ENCODE measurements at regions not wholly inside any gene's neighbourhood (a gene's known extent, or its start where the extent isn't known, plus 50 kb on each side); places are given as distances from the start of the nearest gene placed in this dataset.

DNA sequence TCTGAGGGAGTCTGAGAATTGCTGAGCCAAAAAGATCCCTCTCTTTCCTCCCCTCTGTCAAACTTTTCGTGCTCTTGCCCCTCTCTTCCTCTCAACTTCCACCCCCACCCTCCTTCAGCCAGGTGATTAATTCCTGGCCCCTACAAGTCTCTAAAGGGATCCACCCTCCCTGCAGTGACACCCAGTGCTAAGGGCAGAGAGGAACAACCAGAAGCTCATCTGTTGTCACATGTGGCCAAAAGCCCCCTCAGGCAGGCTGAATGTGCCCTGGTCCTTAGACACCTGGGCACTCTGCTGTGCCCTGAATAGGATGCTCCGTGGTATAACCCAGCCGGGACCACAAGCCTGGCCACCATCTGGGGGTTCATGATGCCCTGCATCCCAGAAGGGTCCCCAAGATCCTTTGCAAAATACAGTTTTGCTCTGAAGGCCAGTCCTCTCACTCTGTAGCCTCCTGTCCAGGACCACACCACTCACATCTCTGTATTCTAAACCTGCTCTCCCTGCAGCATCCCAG is 234.4 kb downstream of the BCL11A start:
- WGBS = 83% methylated on average over 3 of the region's 3 CpGs
- Histone ChIP-seq H3K27ac (no peak overlapping the region), H3K27me3 (no peaks in the 10 kb centered on the region), H3K9me3 (no peaks in the 10 kb centered on the region), H3K4me1 (no peaks in the 10 kb centered on the region), H3K4me3 (no peak overlapping the region), H3K36me3 (no peaks in the 10 kb centered on the region)
- TF ChIP-seq POLR2A (IDR thresholded peaks at IDR 0.05) = no peak
- no peak for TF ChIP-seq EP300 (IDR thresholded peaks at IDR 0.05)
- TF ChIP-seq, protein P1, sequence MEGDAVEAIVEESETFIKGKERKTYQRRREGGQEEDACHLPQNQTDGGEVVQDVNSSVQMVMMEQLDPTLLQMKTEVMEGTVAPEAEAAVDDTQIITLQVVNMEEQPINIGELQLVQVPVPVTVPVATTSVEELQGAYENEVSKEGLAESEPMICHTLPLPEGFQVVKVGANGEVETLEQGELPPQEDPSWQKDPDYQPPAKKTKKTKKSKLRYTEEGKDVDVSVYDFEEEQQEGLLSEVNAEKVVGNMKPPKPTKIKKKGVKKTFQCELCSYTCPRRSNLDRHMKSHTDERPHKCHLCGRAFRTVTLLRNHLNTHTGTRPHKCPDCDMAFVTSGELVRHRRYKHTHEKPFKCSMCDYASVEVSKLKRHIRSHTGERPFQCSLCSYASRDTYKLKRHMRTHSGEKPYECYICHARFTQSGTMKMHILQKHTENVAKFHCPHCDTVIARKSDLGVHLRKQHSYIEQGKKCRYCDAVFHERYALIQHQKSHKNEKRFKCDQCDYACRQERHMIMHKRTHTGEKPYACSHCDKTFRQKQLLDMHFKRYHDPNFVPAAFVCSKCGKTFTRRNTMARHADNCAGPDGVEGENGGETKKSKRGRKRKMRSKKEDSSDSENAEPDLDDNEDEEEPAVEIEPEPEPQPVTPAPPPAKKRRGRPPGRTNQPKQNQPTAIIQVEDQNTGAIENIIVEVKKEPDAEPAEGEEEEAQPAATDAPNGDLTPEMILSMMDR (IDR thresholded peaks at IDR 0.05) = no peak
- TF ChIP-seq POLR2AphosphoS5 (IDR thresholded peaks at IDR 0.05) = no peak
- DNase-seq (ENCODE audit: low spot score in 2 of 2) = no peak

DNA sequence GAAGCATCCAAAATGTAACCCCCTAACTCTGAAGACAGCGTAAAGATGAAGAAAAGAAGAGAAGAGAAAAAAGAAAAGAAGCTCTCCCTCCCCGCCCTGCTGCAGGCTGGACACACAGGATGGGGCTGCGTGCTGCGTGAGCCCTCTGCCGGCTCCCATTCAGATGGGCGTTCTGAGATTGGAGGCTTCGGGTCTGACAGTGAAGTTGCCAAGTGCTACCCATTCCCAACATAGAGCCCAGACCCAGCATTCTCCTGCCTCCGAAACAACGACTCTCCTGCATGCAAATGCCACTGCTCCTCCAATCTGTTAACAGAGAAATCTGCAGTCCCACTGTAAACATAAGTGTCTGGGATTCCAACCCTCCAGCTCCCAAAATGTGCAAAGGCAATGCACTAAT is 234.9 kb downstream of the BCL11A start:
- Histone ChIP-seq H3K27me3 (no peaks in the 10 kb centered on the region), H3K4me1 (no peaks in the 10 kb centered on the region), H3K4me3 (no peak overlapping the region), H3K9me3 (no peaks in the 10 kb centered on the region), H3K27ac (no peak overlapping the region), H3K36me3 (no peaks in the 10 kb centered on the region)
- DNase-seq (ENCODE audit: low spot score in 2 of 2) = no peak
- TF ChIP-seq, protein P1 (IDR thresholded peaks at IDR 0.05) = no peak
- no peak for TF ChIP-seq POLR2A (IDR thresholded peaks at IDR 0.05)
- no peak for TF ChIP-seq POLR2AphosphoS5 (IDR thresholded peaks at IDR 0.05)
- TF ChIP-seq EP300 (IDR thresholded peaks at IDR 0.05) = no peak
- 63% methylated on average over 9 of the region's 9 CpGs for WGBS

DNA sequence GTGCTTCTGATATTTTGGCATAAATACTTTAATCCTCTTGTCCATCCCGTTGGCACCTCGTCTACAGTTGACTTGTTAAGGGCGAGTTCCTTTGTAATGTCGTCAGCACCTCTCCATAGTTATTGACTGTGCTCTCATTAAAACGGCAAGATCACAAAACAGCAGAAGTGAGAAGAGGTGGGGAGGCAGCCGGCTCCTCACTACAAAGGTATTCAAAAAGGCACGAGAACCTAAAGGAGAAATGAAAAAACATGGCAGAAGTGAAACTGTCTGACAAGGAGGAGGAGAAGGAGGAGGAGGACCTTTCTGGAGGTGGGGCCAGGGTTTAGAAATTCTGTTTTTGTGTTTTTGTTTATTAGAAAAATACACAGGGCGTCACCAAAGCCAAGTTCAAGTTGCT is 235.6 kb downstream of the BCL11A start:
- DNase-seq (ENCODE audit: low spot score in 2 of 2) = no peak
- H3K27me3 ChIP-seq = no peaks in the 10 kb centered on the region
- H3K36me3 ChIP-seq = no peaks in the 10 kb centered on the region
- no peak overlapping the region for H3K27ac ChIP-seq
- WGBS = 58% methylated on average over 8 of the region's 8 CpGs
- no peak for TF ChIP-seq POLR2AphosphoS5 (IDR thresholded peaks at IDR 0.05)
- no peaks in the 10 kb centered on the region for H3K9me3 ChIP-seq
- H3K4me3 ChIP-seq = no peak overlapping the region
- no peaks in the 10 kb centered on the region for H3K4me1 ChIP-seq

DNA sequence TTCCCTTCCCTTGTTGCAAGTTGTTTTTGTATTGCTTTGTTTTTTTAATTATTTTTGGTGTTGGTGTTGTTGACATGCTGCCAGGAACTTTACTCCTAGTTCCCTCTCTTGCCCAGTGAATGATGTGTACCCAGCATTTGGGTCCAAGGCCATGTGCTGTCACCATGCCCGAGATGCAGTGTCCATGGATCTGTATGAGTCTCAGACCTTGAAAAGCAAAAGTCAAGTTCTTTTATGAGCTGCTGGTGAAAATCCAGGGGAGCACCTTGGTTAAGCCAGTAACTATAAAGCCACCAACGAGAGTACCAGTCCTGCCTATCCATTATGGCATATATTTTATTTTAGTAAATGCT is 236.4 kb downstream of the BCL11A start:
- TF ChIP-seq POLR2AphosphoS5 (IDR thresholded peaks at IDR 0.05) = no peak
- no peak for TF ChIP-seq EP300 (IDR thresholded peaks at IDR 0.05)
- no peak for TF ChIP-seq POLR2A (IDR thresholded peaks at IDR 0.05)
- TF ChIP-seq, protein P1 (IDR thresholded peaks at IDR 0.05) = no peak
- Histone ChIP-seq H3K27ac (no peak overlapping the region), H3K27me3 (no peaks in the 10 kb centered on the region), H3K9me3 (no peaks in the 10 kb centered on the region), H3K4me3 (no peak overlapping the region), H3K4me1 (no peaks in the 10 kb centered on the region), H3K36me3 (no peaks in the 10 kb centered on the region)
- no peak for DNase-seq (ENCODE audit: low spot score in 2 of 2)
- WGBS = 70% methylated on average over 2 of the region's 2 CpGs

DNA sequence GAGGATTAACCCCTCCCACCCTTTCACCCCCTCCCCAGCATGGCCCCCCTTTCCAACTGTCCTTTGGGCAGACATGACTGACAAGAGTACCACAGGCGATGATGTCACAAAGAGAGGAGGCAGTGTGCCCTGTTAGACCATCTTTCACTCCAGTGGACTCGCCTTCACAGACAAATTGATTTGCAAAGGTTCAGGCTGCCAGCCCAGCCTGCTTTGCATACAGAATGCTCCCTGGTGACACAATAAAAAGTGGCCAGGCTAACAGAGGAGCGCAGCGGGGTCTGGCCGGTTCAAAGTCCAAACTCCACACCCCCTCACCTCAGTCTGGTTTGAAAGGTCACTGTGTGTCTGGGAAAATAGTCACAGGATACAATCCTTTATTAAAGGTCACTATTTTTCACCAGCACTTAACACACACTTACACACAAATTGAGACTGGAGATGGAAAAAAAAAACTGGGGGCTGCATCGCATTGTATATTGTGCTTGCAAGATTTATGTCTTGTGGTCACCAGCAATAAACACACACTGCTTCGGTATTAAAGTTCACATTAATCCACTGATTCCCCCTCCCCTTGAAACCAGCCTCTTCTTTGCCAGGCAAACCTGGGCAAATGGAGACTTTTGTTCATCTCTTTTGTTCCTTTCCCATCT is 236.9 kb downstream of the BCL11A start:
- H3K4me1 ChIP-seq = no peaks in the 10 kb centered on the region
- H3K9me3 ChIP-seq = no peaks in the 10 kb centered on the region
- TF ChIP-seq, protein P1 (IDR thresholded peaks at IDR 0.05) = no peak
- TF ChIP-seq POLR2A (IDR thresholded peaks at IDR 0.05) (no peak), POLR2AphosphoS5 (IDR thresholded peaks at IDR 0.05) (no peak), EP300 (IDR thresholded peaks at IDR 0.05) (no peak)
- no peak for DNase-seq (ENCODE audit: low spot score in 2 of 2)
- H3K36me3 ChIP-seq = no peaks in the 10 kb centered on the region
- no peak overlapping the region for H3K4me3 ChIP-seq
- WGBS = 77% methylated on average over 7 of the region's 7 CpGs
- no peak overlapping the region for H3K27ac ChIP-seq
- H3K27me3 ChIP-seq = no peaks in the 10 kb centered on the region
